H9 (cell line): ENCODE measurements at regions not wholly inside any gene's neighbourhood (a gene's known extent, or its start where the extent isn't known, plus 50 kb on each side); places are given as distances from the start of the nearest gene placed in this dataset.

ENCODE experiments used
- DNase-seq: peaks from one replicate; pipeline ENCODE4 v3.0.0-alpha.2; 2017
- H2AFZ ChIP-seq: one replicate; pipeline ENCODE4 v1.6.1; 2013; ENCODE audit warnings: mild to moderate bottlenecking, low read length, control low read depth, moderate library complexity
- H2AK5ac ChIP-seq: 2 replicates; pipeline ENCODE4 v1.6.1; 2013; ENCODE audit warnings: low read length, control low read depth, mixed read lengths; ENCODE audit not compliant: insufficient read length
- H2BK120ac ChIP-seq: one replicate; pipeline ENCODE4 v1.6.1; 2013; ENCODE audit warnings: low read depth, mild to moderate bottlenecking, low read length, control low read depth, inconsistent platforms; ENCODE audit not compliant: poor library complexity, severe bottlenecking
- H2BK12ac ChIP-seq: 2 replicates; pipeline ENCODE4 v1.6.1; 2013; ENCODE audit warnings: low read length, control low read depth, mixed read lengths, low read depth; ENCODE audit not compliant: insufficient read length
- H2BK15ac ChIP-seq: 2 replicates; pipeline ENCODE4 v1.6.1; 2013; ENCODE audit warnings: low read depth, low read length, control low read depth
- H2BK20ac ChIP-seq: one replicate; pipeline ENCODE4 v1.6.1; 2013; ENCODE audit warnings: low read depth, mild to moderate bottlenecking, low read length, control low read depth, inconsistent platforms; ENCODE audit not compliant: poor library complexity, severe bottlenecking
- H2BK5ac ChIP-seq: 2 replicates; pipeline ENCODE4 v1.6.1; 2013; ENCODE audit warnings: low read length, control low read depth, mixed read lengths; ENCODE audit not compliant: insufficient read length
- H3K14ac ChIP-seq: 2 replicates; pipeline ENCODE4 v1.6.1; 2013; ENCODE audit warnings: low read length, control low read depth; ENCODE audit not compliant: insufficient read depth
- H3K18ac ChIP-seq: 2 replicates; pipeline ENCODE4 v1.6.1; 2013; ENCODE audit warnings: low read depth, mild to moderate bottlenecking, mixed read lengths, low read length, control low read depth; ENCODE audit not compliant: insufficient read length
- H3K23ac ChIP-seq: 2 replicates; pipeline ENCODE4 v1.6.1; 2013; ENCODE audit warnings: low read length, control low read depth, mixed read lengths, low read depth; ENCODE audit not compliant: insufficient read length
- H3K23me2 ChIP-seq: 2 replicates; pipeline ENCODE4 v1.6.1; 2013; ENCODE audit warnings: low read depth, mild to moderate bottlenecking, mixed read lengths, low read length, control low read depth; ENCODE audit not compliant: insufficient read length, poor library complexity, severe bottlenecking
- H3K27ac ChIP-seq: 2 replicates; pipeline ENCODE4 v1.5.1; 2013; ENCODE audit warnings: low read length, control low read depth, mixed read lengths, low read depth; ENCODE audit not compliant: insufficient read length
- H3K27me3 ChIP-seq: 2 replicates; pipeline ENCODE4 v1.6.1; 2013; ENCODE audit warnings: low read length, control low read depth, inconsistent platforms; ENCODE audit not compliant: insufficient read depth
- H3K4ac ChIP-seq: 2 replicates; pipeline ENCODE4 v1.6.1; 2013; ENCODE audit warnings: low read depth, mild to moderate bottlenecking, control low read depth, inconsistent platforms, low read length, moderate library complexity
- H3K4me1 ChIP-seq: 2 replicates; pipeline ENCODE4 v1.6.1; 2013; ENCODE audit warnings: low read length, control low read depth, inconsistent platforms; ENCODE audit not compliant: insufficient read depth
- H3K4me2 ChIP-seq: 2 replicates; pipeline ENCODE4 v1.6.1; 2013; ENCODE audit warnings: low read length, control low read depth, mixed read lengths; ENCODE audit not compliant: insufficient read length, insufficient read depth
- H3K56ac ChIP-seq: 2 replicates; pipeline ENCODE4 v1.6.1; 2013; ENCODE audit warnings: low read depth, mild to moderate bottlenecking, mixed read lengths, low read length, control low read depth; ENCODE audit not compliant: insufficient read length
- H3K79me1 ChIP-seq: 2 replicates; pipeline ENCODE4 v1.6.1; 2013; ENCODE audit warnings: low read depth, mild to moderate bottlenecking, moderate library complexity, low read length, control low read depth, inconsistent platforms; ENCODE audit not compliant: insufficient read depth, poor library complexity, severe bottlenecking
- H3K79me2 ChIP-seq: 2 replicates; pipeline ENCODE4 v1.6.1; 2013; ENCODE audit warnings: low read length, control low read depth, inconsistent platforms; ENCODE audit not compliant: insufficient read depth
- H3K9ac ChIP-seq: 2 replicates; pipeline ENCODE4 v1.6.1; 2013; ENCODE audit warnings: low read length, control low read depth, mixed read lengths; ENCODE audit not compliant: insufficient read length; ENCODE audit errors: extremely low read depth
- H3K9me3 ChIP-seq: one replicate; pipeline ENCODE4 v1.6.1; 2013; ENCODE audit warnings: low read depth, low read length, inconsistent platforms; ENCODE audit not compliant: control insufficient read depth
- H3T11ph ChIP-seq: one replicate; pipeline ENCODE4 v1.6.1; 2013; ENCODE audit warnings: mild to moderate bottlenecking, low read length, control low read depth, inconsistent platforms
- H4K20me1 ChIP-seq: one replicate; pipeline ENCODE4 v1.6.1; 2013; ENCODE audit not compliant: control insufficient read depth, insufficient read length, insufficient read depth
- H4K5ac ChIP-seq: 2 replicates; pipeline ENCODE4 v1.6.1; 2013; ENCODE audit warnings: low read depth, mild to moderate bottlenecking, mixed read lengths, low read length, control low read depth; ENCODE audit not compliant: insufficient read length
- H4K8ac ChIP-seq: replicated peaks from 2 replicates; pipeline ENCODE4 v1.6.1; 2013; ENCODE audit warnings: low read length, control low read depth, mixed read lengths, low read depth; ENCODE audit not compliant: insufficient read length
- H4K91ac ChIP-seq: 2 replicates; pipeline ENCODE4 v1.6.1; 2013; ENCODE audit warnings: low read depth, mild to moderate bottlenecking, moderate library complexity, mixed read lengths, low read length, control low read depth; ENCODE audit not compliant: insufficient read length
- H3K27ac Mint-ChIP-seq, 3 experiments: 2 replicates in 2 of 3; 3 replicates in 1 of 3; pipeline ENCODE4 v1.8.0; 2020 to 2021; ENCODE audit warnings: mixed read lengths in 3 of 3, mild to moderate bottlenecking in 1 of 3, moderate library complexity in 1 of 3
- H3K27me3 Mint-ChIP-seq: 2 replicates; pipeline ENCODE4 v1.8.0; 2021; ENCODE audit warnings: low read depth, mild to moderate bottlenecking, moderate library complexity, mixed read lengths
- H3K36me3 Mint-ChIP-seq, 3 experiments: 2 replicates in 2 of 3; 3 replicates in 1 of 3; pipeline ENCODE4 v1.8.0; 2020 to 2021; ENCODE audit warnings: low read depth in 3 of 3, mixed read lengths in 3 of 3; ENCODE audit not compliant: insufficient read depth in 1 of 3
- H3K4me1 Mint-ChIP-seq, 2 experiments: 2 replicates each; pipeline ENCODE4 v1.8.0; 2020; ENCODE audit warnings: mixed read lengths in 2 of 2
- H3K4me3 Mint-ChIP-seq, 2 experiments: 2 replicates in 1 of 2; 3 replicates in 1 of 2; pipeline ENCODE4 v1.8.0; 2020 to 2021; ENCODE audit warnings: mild to moderate bottlenecking in 2 of 2, mixed read lengths in 2 of 2, moderate library complexity in 1 of 2
- H3K9me3 Mint-ChIP-seq, 2 experiments: 2 replicates in 1 of 2; 3 replicates in 1 of 2; pipeline ENCODE4 v1.8.0; 2020; ENCODE audit warnings: mild to moderate bottlenecking in 2 of 2, mixed read lengths in 2 of 2, moderate library complexity in 1 of 2
- WGBS: extraction: QIAGEN DNeasy Blood & Tissue Kit; methylation state at CpG from one replicate; pipeline ENCODE4 v1.1.7; 2013; ENCODE audit warnings: missing lambda C conversion rate, low lambda C conversion rate, mixed read lengths; ENCODE audit not compliant: insufficient read length; ENCODE audit errors: extremely low coverage; 5-methylcytosine and 5-hydroxymethylcytosine counted together
- TF ChIP-seq, protein P1 (sequence below): fragments of 200-600 bp; sonication (generic); conservative IDR thresholded peaks from 3 replicates; pipeline ENCODE4 v1.8.0; 2021; ENCODE audit warnings: antibody characterized with exemption, mild to moderate bottlenecking

DNA sequence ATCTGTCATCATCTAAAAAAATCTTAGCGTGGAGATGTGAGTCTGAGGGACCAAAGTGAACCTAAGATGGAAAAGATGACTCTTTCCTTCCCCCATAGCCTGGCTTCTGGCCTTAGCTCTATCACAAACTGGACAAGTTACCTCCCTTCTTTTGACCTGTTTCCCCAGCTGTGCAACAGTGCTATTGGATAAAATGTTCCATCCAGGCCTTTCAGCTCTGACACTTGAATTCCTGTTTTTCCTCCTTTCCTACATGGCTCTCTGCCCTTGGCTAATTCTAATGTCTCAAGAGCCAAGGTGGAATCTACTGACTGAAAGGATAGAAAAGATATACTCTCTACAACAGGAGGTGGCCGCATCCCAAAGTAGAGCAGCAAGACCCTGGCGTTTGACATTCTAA is 84.5 kb upstream of the ARHGEF9 start:
- Histone ChIP-seq H2BK120ac (no peak overlapping the region), H3K14ac (no peak overlapping the region), H3K23me2 (no peaks in the 10 kb centered on the region), H2BK15ac (no peak overlapping the region), H2BK20ac (no peak overlapping the region), H3K9me3 (peaks cover 35% of the 10 kb centered on the region), H3K79me1 (no peaks in the 10 kb centered on the region), H3K56ac (no peak overlapping the region), H3K4ac (no peak overlapping the region), H4K5ac (no peak overlapping the region), H4K8ac (no peak overlapping the region), H2BK5ac (no peak overlapping the region), H3K27me3 (no peaks in the 10 kb centered on the region), H4K20me1 (no peaks in the 10 kb centered on the region), H3K4me1 (no peaks in the 10 kb centered on the region), H2AFZ (no peak overlapping the region), H2BK12ac (no peak overlapping the region), H3K4me2 (no peak overlapping the region), H2AK5ac (no peak overlapping the region), H3K18ac (no peak overlapping the region), H3K27ac (no peak overlapping the region), H3T11ph (no peak overlapping the region), H3K23ac (no peak overlapping the region), H3K79me2 (no peaks in the 10 kb centered on the region), H4K91ac (no peak overlapping the region), H3K9ac (no peak overlapping the region)
- Mint-ChIP-seq H3K4me1 (no peaks in the 10 kb centered on the region), H3K4me3 (no peak overlapping the region), H3K27me3 (no peaks in the 10 kb centered on the region), H3K36me3 (peaks cover 2 to 12% (median 7%) of the 10 kb centered on the region in 3 experiments; a peak in 6 of 7 replicates), H3K27ac (no peak overlapping the region), H3K9me3 (peaks cover 70 to 71% of the 10 kb centered on the region in 2 experiments)
- WGBS, result no CpG with 5 or more reads among the region's 3 CpGs
- TF ChIP-seq, protein P1, sequence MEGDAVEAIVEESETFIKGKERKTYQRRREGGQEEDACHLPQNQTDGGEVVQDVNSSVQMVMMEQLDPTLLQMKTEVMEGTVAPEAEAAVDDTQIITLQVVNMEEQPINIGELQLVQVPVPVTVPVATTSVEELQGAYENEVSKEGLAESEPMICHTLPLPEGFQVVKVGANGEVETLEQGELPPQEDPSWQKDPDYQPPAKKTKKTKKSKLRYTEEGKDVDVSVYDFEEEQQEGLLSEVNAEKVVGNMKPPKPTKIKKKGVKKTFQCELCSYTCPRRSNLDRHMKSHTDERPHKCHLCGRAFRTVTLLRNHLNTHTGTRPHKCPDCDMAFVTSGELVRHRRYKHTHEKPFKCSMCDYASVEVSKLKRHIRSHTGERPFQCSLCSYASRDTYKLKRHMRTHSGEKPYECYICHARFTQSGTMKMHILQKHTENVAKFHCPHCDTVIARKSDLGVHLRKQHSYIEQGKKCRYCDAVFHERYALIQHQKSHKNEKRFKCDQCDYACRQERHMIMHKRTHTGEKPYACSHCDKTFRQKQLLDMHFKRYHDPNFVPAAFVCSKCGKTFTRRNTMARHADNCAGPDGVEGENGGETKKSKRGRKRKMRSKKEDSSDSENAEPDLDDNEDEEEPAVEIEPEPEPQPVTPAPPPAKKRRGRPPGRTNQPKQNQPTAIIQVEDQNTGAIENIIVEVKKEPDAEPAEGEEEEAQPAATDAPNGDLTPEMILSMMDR, result no peak
- DNase-seq, result no peak
